GM12872 (cell line): ENCODE measurements at regions not wholly inside any gene's neighbourhood (a gene's known extent, or its start where the extent isn't known, plus 50 kb on each side); places are given as distances from the start of the nearest gene placed in this dataset.

Source experiments
- TF ChIP-seq, protein P1 (sequence below): IDR thresholded peaks from 3 replicates; pipeline ENCODE4 v1.5.1; 2011; ENCODE audit warnings: low read depth, mild to moderate bottlenecking, low read length, moderate library complexity; ENCODE audit not compliant: insufficient read depth

DNA sequence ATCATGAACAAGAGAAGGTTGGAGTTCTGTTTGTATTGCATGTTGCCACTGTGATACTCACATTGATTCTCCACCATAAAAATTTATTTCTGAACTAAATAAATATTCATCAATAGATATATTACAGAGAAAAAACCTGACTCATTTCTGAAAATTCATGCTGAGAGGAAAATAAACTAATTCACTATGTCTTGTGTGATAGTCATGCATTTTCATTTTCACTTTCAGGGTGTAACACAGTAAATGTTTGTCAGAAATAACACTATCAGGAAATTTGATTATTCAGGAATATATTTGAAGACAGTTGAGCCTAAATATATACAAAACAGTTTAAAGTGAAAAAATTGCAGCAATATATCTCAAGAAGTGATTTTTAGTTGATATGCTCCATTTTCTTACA lies 335.2 kb downstream of the KCNJ3 start:
- TF ChIP-seq, protein P1, sequence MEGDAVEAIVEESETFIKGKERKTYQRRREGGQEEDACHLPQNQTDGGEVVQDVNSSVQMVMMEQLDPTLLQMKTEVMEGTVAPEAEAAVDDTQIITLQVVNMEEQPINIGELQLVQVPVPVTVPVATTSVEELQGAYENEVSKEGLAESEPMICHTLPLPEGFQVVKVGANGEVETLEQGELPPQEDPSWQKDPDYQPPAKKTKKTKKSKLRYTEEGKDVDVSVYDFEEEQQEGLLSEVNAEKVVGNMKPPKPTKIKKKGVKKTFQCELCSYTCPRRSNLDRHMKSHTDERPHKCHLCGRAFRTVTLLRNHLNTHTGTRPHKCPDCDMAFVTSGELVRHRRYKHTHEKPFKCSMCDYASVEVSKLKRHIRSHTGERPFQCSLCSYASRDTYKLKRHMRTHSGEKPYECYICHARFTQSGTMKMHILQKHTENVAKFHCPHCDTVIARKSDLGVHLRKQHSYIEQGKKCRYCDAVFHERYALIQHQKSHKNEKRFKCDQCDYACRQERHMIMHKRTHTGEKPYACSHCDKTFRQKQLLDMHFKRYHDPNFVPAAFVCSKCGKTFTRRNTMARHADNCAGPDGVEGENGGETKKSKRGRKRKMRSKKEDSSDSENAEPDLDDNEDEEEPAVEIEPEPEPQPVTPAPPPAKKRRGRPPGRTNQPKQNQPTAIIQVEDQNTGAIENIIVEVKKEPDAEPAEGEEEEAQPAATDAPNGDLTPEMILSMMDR: no peak

GRCh38 chr2:155030296-155030695 lies 331.8 kb downstream of the KCNJ3 start:
- TF ChIP-seq, protein P1: no peak

DNA sequence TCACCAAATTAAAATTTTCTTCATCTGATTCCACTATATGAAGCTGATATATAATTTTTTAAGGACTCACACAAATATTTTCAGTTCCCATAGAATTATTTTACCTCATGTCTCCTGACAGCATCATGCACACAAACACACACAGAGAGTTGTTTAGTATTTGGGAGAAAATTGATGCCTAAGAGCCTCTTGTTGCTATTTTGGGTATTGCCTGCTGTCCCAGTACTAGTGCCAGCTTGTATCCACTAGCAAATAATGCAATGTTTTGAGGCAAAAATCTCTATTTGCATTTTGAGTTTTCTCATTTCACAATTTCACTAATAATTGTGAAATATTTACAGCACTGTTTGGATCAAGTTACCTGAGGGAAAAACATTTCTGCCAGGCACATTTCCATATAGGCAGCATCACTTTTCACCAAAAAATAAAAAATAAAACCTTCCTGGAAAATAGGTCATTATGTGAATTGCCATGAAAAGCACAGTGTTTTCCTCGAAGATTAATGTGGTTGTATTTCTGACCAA lies 328.2 kb downstream of the KCNJ3 start:
- TF ChIP-seq, protein P1: no peak

DNA sequence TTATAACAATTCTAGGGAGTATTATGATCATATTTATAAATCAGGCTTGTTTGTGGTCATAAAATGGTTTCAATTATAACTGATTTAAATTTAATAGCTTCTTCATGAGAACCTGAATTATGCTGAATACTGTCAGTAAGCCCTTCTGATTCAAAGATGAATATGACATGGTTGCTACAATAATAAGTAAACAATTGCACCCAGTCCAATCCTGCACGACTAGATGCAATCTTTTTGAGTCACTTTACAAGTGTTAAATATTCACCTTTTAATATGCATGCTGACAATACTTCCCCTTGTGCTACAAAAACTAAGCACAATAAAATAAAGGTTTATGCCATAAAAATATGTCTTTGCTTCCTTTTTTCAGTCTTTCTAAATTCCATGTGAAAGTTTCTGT lies 325.2 kb downstream of the KCNJ3 start:
- TF ChIP-seq, protein P1: no peak

DNA sequence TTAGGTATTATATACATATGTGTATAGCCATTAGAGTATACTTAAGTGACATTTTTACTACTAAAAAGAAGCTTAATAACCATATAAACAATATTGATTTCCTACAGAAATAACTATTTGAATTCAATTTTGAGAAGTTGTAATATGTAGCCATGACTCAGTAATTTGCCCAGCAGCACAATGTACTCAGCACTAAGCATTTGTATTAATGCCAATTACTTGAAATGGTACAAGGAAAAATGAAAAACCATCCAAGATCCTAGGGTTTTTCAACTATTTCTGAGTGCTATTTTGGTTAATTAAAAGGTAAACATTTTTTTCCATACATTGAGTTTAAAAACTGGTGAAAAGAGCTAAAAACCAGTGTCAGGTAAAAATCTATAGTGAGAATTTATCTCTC lies 324.0 kb downstream of the KCNJ3 start:
- TF ChIP-seq, protein P1: no peak

DNA sequence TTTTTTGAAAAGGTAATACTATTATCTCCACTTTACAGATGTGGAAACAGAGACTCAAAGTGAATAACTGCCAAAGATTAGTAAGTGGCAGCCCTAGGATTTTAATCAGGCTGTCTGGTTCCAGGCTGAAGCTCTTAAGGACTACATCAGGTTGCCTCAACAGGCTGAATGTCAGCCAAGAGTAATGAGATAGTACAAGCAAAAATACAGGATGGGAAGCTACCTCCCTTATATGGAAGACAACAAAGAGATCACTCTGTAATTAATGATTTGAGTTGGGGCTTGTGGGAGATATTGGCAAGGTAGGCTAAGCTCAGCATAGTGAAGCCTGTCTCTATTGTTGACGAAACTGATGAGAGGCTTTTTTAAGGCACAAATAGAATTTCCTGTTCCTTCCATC lies 323.1 kb downstream of the KCNJ3 start:
- TF ChIP-seq, protein P1: no peak

GRCh38 chr2:155020246-155020645 lies 321.8 kb downstream of the KCNJ3 start:
- TF ChIP-seq, protein P1: no peak
